ENCODE measurements at regions not wholly inside any gene's neighbourhood (a gene's known extent, or its start where the extent isn't known, plus 50 kb on each side); places are given as distances from the start of the nearest gene placed in this dataset.

DNA sequence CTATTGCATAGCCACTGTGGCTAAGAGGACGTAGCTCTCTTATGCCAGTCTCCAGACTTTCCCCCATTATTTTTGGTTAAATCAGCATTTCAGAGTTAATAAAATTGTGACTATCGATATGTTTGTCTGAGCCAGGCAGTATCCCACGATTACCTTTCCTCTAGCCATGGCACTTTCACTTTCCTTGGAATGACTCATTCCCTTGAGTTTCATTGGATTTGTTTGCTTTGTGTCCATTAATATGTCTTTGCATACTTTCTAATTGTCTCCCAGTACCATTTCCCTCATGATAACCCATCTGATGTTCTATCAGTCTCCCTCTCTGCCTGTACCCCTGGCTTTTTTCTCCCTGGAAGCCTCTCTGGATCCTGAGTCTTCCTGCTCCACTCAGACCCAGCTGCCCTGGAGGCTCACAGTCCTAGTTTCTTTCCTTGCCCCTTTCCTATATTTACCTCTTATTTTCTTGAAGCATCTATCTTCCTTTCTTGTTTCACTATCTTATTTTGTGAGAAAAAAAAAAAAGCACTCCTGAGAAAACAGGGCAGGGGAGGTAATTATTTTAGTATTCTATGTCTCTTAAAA, 126.1 kb downstream of the MTX2 start:
- TF ChIP-seq SPI1 (IDR thresholded peaks at IDR 0.05; ENCODE audit: low read depth, low read length) (no peak), POLR2A (IDR thresholded peaks at IDR 0.05; ENCODE audit: low read depth, low read length) (no peak), POLR2AphosphoS5 (IDR thresholded peaks at IDR 0.05; ENCODE audit: low read depth, low read length) (no peak)

Data from GM12891 (cell line).